HG03175 (cell line): ENCODE measurements at regions not wholly inside any gene's neighbourhood (a gene's known extent, or its start where the extent isn't known, plus 50 kb on each side); places are given as distances from the start of the nearest gene placed in this dataset.
"Not testable (repeated sequence)": the region's sequence is repeated elsewhere in the genome, so short reads cannot be mapped to it uniquely, and the experiment has no call there.

Experiments used
- ATAC-seq: cut with Tn5 transposase; IDR thresholded peaks from one replicate; pipeline ENCODE4 v1.9.1; 2021; ENCODE audit warnings: mild to moderate bottlenecking, moderate library complexity; ENCODE audit not compliant: unreplicated experiment

GRCh38 chr12:131353376-131353775 lies 357.5 kb upstream of the SFSWAP start:
- no peak for ATAC-seq

GRCh38 chr12:131353826-131354225 lies 357.1 kb upstream of the SFSWAP start:
- ATAC-seq: no peak

DNA sequence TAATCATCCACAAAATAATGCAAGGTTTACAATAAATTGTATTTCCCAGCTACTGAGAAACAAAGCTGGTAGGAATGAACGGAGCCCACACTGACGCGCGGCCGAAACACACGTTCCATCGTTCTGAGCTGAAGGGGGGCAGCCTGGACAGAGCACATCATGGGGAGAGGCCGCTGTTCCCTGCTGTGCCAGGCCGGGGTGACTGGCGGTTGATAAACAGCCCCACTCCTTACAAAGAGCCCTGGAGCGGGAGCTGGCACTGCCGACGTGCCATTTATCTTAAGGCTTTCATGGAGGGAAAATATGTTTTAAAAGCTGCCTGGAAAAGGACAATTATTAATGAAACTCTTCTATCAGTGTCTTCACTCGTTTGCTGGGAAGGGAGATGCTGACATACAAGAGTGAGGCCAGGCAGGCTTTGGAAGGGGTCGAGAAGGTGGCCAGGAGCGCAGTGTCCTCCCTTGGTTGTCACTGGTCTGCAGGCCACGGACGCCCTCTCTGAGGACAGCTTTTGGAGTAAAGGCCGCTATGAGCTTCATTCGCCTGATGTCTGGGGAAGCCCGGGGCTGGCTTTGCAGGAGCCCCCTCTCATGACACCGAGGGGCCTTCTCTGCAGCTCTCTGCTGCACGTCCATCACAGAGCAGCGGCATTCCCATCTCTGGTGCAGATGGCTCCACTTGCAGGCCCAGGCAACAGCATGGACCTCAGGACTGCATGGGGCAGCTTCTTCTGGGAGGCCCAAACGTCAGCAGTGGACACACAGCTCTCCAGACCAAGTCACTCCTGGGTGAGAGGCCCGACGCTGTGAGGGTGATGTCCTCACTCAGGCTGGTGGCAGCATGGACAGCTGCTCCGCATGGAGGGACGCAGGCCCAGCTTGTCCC lies 355.3 kb upstream of the SFSWAP start:
- ATAC-seq: no peak

GRCh38 chr12:131356485-131357184 lies 354.3 kb upstream of the SFSWAP start:
- ATAC-seq: no peak

DNA sequence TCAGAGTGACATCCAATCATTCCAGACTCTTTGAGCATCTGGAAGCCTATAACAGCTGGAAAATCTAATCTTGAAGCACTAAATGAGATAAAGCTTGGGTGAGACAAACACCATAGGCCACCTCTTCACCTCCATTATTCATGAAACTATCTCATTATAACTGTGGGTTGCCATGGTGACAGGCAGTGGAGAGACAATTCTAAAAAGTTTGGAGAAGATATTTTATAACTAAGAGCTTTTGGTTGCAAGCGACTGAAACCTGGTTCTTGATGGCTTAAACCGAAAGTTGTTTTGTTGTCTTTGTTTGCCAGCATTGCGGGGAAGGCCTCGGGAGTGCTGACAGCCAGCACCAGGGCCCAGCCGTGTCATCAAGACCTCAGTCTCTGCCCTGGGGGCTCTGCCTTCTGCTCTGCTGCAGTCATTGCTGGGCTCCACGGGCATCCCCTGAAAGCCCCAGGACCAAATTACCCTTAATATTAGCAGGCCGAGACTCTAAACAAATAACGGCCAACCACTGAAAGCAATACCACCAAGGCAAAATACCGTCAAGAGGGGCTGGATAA lies 353.6 kb upstream of the SFSWAP start:
- no peak for ATAC-seq

GRCh38 chr12:131357920-131358319 lies 353.0 kb upstream of the SFSWAP start:
- ATAC-seq: no peak

DNA sequence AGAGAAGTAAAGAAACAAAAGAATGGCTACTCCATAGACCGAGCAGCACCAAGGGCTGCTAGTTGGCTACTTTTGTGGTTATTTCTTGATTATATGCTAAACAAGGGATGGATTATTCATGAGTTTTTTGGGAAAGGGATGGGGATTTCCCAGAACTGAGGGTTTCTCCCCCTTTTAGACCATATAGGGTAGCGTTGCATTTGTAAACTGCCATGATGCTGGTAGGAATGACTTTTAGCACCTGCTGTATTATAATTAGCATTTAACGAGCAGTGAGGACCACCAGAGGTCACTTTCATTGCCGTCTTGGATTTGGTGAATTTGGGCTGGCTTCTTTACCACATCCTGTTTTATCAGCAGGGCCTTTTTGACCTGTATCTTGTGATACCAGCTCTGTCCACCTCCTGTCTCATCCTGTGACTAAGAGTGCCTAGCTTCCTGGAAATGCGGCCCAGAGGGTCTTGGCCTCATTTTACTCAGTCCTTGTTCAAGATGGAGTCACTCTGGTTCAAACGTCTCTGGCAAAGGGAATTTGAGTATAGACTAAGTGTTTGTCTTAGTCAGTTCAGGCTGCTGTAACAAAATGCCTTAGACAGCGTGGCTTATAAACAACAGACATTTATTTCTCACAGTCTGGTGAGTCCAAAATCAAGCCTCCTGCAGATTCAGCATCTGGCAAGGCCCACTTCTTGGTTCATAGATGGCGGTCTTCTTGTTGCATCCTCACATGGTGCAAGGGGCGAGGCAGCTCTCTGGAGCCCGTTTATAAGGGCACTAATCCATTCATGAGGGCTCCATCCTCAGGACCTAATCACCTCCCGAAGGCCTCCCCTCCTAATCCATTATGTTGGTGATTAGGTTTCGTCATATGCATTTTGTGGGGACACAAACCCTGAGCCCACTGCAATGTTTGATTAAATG lies 348.3 kb upstream of the SFSWAP start:
- ATAC-seq: no peak

DNA sequence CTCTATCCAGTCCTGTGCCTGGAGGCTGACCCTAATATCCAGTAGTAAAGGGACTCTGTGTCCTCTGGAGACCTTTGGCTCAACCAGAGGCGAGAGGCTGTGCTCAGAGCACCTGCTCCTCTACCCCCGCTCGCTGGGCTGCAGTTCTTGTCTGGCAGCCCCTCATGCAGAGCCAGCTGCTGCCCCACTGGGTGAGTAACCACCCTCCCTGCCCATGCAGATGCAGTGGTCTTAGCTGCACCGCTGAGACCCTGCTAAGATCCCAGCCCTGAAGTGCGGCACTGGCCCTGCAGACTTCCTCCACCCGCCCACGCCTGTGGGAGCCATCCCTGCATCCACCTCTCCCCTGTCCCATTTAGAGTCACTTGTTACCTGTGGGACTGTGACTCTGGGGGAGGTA lies 347.5 kb upstream of the SFSWAP start:
- ATAC-seq: no peak

DNA sequence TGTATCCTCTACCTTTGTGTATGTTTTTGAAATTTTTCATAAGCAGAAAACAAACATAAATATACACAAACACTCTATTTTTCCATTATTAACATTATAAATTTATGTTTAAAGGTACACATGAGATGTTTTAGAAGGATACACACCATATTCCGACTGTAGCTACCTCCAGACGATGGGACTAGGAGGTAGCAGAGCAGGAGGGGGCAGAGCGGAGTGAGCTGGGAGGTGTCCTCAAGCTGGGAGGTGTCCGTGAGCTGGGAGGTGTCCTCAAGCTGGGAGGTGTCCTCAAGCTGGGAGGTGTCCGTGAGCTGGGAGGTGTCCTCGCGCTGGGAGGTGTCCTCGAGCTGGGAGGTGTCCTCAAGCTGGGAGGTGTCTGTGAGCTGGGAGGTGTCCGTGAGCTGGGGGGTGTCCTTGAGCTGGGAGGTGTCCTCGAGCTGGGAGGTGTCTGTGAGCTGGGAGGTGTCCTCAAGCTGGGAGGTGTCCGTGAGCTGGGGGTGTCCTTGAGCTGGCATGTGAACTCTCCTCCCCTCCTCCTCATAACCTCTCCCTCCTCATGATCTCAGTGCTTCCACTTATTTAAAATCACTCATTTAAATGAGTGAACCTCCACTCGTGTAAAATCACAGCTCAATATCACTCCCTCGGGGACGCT lies 346.9 kb upstream of the SFSWAP start:
- ATAC-seq: no peak

DNA sequence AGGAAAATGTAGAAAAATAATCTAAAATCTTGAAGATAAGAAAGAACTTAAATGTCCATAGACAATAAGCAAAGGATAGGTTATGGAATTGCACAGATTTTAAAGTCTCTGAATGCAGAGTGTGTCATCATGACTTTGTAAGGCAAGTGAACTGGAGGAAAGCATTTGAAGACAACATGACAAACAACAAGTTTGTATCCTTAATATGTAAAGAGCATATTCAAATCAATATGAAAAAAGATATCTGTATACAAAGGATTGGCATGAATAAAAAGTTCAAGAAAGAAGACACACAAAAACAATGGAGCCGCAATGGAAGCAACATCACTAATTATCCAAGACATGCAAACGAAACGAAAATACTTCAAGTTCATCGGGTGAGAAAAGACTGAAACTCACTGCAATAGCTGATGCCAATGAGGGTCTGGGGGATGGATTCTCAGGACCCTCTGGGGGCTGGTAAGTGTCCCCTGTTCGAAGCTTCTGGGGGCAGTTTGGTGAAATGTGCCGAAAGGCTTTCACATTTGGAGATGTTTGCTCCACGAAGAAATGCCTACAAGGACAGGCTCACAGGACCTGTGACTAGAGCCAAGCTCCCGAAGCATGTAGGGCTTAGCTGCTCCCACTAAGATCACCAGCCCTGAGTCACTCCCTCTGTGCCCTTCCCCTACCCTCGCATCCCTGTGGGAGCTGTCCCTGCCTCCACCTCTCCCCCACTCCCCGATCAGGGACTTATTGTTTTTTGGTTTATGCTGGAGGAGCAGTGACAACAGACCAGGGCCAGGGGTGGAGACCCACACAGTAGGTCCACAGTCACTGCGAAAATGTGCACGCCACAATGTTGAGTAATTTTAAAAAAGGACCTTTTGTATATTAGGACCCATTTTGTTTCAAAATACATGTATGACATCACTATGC lies 345.7 kb upstream of the SFSWAP start:
- ATAC-seq: no peak

DNA sequence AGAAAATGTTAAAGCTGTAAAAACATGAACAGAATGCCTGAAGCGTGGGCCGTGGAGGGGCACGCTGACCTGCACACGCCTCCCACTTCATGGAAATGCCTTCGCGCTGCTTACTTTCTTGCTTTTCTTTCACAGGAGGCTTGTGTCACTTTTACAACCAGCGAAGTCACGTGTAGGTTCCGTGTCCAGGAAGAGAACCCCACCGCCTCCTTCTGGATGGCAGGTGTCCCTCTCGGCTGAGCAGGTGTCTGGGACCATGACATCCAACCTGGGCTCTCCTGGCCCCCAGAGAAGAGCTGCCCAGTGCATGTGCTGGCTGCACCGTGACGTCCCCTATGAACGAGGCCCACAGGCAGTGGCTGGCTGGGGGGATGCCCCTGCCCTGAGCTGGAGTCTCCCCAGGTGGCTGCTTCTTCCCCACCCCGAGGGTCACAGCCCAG lies 345.0 kb upstream of the SFSWAP start:
- no peak for ATAC-seq

GRCh38 chr12:131366261-131366871 lies 344.5 kb upstream of the SFSWAP start:
- ATAC-seq: no peak

DNA sequence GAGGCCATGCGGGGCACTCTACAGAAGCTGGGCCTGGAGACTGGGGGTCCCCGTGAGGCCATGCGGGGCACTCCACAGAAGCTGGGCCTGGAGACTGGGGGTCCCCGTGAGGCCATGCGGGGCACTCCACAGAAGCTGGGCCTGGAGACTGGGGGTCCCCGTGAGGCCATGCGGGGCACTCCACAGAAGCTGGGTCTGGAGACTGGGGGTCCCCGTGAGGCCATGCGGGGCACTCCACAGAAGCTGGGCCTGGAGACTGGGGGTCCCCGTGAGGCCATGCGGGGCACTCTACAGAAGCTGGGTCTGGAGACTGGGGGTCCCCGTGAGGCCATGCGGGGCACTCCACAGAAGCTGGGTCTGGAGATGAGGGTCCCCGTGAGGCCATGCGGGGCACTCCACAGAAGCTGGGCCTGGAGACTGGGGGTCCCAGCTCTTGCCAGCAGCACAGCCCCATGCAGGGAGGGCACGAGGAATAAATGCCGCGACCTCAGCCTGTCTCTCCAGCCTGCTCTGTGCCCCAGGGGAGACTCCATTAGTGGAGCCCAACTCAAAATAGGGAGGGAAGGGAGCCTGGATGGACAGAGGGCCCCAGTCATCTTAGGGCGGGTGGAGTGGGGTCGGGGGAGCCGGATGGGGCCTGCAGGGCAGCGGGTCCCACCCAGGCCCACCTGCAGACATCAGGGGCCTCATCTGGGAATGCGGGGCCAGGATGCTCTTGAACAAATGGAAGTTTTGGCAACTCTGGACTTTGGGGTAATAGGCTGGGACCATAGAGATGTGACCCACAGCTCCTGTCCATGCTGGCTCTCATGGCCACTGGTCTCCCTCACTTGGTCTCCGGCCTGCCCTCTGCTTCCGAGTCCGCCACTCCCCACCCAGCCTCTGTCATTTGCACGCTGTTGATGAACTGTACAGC lies 343.6 kb upstream of the SFSWAP start:
- ATAC-seq: not testable (repeated sequence)

DNA sequence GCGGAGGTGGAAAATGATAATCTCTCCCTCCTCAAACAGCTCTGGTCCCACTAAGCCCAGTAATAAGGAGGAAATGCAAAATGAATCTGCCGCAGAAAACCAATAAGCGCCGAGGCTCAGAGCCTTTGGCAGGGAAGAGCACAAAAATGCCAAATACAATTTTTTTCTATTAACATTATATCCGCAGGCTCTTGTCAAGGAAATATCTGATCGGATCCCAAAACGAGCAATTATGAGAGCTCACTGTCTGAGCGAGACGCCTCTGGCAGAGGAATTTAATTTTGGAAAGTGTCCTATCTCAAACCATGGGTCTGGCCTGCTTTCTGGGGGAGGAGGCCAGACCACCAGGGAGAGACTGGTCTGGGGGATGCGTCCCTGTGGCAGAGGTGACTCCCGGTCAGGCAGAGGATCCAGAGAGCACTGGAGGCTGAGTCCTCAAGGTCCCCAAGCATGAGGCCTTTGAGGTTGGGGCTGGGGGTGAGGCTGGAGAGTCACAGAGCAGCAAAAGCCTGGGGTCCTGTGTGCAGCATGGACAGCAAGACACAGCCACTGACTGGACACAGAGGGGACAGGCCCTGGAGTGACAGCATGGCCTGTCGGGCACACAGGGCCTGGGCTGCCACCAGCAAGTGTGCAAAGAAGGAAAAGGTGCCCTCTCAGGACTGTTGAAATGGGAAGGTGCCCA lies 342.8 kb upstream of the SFSWAP start:
- no peak for ATAC-seq

- ATAC-seq: no peak
Measured at GRCh38 chr12:131368668-131369071, 342.2 kb upstream of the SFSWAP start.

DNA sequence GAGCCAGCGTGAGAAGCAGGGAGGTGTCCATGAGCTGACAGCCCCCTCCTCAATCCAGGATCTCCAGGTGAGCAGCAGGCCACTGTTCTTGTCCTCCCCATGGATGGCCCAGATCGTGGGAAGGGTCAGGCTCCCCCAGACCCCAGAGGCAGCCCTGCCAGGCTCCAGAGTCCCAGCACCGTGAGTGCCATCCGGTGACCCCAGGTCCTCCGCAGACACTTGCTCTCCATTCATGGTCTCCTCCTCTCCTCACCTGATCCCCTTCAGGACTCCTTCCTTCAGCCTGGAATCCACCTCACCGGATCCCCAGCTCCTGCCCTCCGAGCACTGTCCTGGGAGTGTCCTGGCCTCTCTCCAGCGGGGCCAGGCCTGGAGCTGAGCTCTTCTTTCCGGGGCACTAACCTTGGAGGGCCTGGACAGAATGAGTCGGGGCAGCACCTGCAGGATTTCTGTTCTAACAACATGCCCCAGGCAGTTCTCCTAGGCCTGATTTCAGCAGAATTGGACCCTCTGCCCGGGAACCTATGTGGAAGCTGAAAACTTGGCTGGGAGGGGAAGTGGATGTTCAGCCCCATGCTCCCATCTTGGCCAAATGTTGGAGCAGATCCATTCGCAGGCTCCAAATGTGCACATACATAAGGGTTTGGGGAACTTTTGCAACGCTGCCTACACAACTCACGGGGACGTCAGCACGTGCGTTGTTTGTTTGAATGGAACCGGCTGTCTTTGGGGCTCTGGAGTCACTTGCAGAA lies 341.6 kb upstream of the SFSWAP start:
- ATAC-seq: no peak
